AG04449 (cell line): ENCODE measurements at regions not wholly inside any gene's neighbourhood (a gene's known extent, or its start where the extent isn't known, plus 50 kb on each side); places are given as distances from the start of the nearest gene placed in this dataset.

Experiments used
- CTCF ChIA-PET: fragments of 350-600 bp; formaldehyde crosslinking; extraction: SDS; loops from one replicate; lab custom pipeline; 2021; ENCODE audit warnings: antibody characterized with exemption; lab: Yijun Ruan, JAX
- POLR2A ChIA-PET: fragments of 400-600, 350-600 bp; formaldehyde crosslinking; extraction: SDS; loops from one replicate; lab custom pipeline; 2020; ENCODE audit warnings: antibody characterized with exemption, inconsistent platforms; lab: Yijun Ruan, JAX
- DNase-seq: peaks from one replicate; pipeline ENCODE4 v3.0.0-alpha.2; 2010; ENCODE audit warnings: low read depth, low spot score
- H3K4me3 ChIP-seq: 2 replicates; pipeline ENCODE4 v1.5.1; 2011; ENCODE audit warnings: low read depth, mild to moderate bottlenecking, control low read depth, low read length
- TF ChIP-seq, protein P1 (sequence below): IDR thresholded peaks from one replicate; pipeline ENCODE4 v1.5.1; 2011; ENCODE audit warnings: mild to moderate bottlenecking, moderate library complexity, low read length, control low read depth, inconsistent platforms; ENCODE audit not compliant: insufficient read depth; ENCODE audit errors: missing control alignments

DNA sequence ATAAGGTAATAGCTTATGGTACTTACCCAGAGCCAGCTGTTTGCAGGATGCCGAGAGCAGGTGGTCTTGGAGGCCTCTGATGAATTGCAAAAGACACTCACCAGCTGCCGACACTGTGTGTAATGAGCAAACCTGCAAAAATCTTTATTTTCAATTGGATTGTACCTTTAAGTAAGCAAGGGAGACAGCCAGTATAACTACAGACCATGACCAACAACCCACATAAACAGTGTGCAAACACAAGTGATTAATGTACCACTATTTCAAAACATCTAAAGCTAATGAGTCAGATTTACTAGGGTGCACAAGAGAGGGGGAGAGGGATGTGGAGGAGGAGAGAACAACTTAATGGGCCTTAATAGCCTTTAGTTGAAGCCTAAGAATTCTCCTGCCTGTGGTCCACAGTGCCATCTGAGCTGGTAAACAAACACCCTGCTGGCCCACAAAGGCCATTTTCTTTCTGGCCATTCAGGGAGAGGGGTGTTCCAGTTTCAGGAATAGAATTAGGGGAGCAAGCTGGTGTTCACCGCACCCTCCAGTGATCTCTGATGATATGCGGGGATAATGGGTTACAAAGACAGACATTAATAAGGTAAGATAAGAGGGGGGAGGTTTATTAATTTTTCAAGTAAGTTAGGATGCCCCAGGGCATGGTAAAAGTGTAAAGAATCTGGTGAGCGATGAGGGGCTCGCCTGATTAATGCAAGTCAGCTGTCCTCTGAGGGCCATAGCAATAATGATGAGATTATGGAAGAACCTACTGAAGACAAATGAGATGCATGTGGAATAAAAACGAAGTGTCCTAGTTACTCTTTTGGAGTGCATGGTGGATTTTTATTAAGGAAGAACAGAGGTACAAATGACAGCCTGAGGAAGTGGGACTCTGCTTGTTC, 196.4 kb downstream of the HRH4 start:
- TF ChIP-seq, protein P1, sequence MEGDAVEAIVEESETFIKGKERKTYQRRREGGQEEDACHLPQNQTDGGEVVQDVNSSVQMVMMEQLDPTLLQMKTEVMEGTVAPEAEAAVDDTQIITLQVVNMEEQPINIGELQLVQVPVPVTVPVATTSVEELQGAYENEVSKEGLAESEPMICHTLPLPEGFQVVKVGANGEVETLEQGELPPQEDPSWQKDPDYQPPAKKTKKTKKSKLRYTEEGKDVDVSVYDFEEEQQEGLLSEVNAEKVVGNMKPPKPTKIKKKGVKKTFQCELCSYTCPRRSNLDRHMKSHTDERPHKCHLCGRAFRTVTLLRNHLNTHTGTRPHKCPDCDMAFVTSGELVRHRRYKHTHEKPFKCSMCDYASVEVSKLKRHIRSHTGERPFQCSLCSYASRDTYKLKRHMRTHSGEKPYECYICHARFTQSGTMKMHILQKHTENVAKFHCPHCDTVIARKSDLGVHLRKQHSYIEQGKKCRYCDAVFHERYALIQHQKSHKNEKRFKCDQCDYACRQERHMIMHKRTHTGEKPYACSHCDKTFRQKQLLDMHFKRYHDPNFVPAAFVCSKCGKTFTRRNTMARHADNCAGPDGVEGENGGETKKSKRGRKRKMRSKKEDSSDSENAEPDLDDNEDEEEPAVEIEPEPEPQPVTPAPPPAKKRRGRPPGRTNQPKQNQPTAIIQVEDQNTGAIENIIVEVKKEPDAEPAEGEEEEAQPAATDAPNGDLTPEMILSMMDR, result no peak
- no peak for DNase-seq
- ChIA-PET CTCF (interaction anchor here (1.1 kb wide), 1 partner anchor 168 kb away, joined by 3 read pairs; no protein-coding TSS in a partner anchor), POLR2A (no interaction called here)
- H3K4me3 ChIP-seq, result no peak overlapping the region

DNA sequence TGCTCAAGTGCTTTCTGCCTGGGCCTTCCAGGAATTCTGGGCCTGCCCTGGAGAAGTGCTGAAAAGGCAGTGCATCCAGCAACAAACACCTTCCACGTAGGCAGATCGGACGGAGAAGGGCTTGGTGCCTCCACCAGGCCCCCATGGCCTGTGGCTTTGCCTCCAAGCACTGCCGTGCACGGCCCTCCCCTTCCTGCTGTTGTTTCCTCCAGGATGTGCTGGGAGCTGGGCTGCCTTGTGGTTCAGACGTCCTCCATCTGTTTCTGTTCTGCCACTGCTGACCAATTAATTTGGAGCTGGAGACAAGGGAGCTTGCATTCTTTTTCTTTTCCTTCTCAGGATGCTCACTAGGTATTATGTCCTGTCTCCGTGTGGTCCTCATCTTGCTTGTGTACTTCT, 197.0 kb downstream of the HRH4 start:
- ChIA-PET POLR2A (no interaction called here), CTCF (interaction anchor here (0.5 kb wide), 1 partner anchor 60 kb away, joined by 3 read pairs; no protein-coding TSS in a partner anchor)
- H3K4me3 ChIP-seq, result no peak overlapping the region
- TF ChIP-seq, protein P1, result no peak
- DNase-seq, result no peak

- DNase-seq, result no peak
- H3K4me3 ChIP-seq, result no peak overlapping the region
- ChIA-PET CTCF (no interaction called here), POLR2A (no interaction called here)
- TF ChIP-seq, protein P1, result no peak
Observed at GRCh38 chr18:24658302-24658701, 197.9 kb downstream of the HRH4 start.

DNA sequence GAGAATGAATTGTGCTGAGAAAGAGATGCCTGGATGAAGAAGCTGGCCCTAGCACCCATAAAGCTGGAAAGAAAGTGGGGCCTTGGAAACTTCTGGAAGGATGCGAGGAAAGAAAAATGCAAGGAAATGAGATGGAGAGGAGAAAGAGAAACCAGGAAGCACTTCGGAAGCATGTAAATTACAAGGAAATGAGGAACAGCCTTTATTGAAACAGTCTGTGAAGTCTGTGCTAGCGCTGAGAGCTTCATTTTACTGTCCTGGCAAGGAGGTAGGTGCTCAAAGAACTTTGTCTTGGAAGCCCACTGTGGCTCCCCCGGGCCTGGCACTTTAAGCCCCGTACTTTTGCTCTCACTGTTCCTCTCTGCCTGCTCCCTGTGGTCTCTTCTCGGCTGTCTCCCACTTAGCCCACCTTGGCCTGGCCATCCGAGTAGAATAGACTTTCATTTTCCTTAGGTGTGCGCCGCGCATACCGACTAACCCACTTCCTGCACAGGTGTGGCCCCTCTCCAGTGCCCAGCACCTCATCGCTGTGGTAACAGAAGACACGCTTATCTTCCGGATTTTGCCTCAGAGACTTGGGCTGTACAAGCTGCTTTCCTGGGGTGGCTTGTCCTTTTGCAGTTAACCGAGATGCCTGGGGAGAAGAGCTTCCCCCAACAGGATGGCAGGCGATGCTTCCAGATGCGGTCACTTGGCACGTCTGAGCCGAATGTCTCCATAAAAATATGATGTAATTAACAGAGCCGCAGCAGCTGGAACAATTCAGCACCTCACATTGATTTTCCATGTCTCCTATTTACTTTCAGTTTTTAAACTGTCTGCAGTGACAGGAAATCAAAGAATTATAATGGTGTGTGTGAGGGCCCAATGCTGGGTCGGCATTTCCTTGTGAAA, 199.6 kb downstream of the HRH4 start:
- ChIA-PET CTCF (no interaction called here), POLR2A (no interaction called here)
- TF ChIP-seq, protein P1, result no peak
- DNase-seq, result no peak
- H3K4me3 ChIP-seq, result no peak overlapping the region; the same call in 1 of the 2 replicates

DNA sequence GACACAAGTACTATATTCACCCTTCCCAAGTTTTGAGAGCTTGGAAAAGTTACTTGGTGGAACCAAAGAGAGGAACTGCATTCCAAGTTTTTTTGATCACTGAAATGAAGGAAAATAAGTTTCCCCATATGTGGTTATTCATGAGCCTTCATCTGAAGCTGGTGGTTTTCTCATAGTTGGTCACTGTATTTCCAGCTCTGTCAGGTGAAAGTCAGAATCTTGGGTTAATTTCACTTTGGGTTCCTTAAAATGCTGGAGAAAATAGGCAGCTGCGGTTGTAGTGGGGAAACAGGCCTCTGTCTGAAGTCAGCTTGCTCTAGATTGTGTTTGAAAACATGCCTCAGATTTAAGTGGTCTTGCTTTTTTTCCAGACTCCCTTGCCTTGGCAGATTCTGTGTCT, 200.5 kb downstream of the HRH4 start:
- no peak overlapping the region for H3K4me3 ChIP-seq
- DNase-seq, result no peak
- POLR2A ChIA-PET, result no interaction called here
- CTCF ChIA-PET, result no interaction called here
- TF ChIP-seq, protein P1, result no peak

DNA sequence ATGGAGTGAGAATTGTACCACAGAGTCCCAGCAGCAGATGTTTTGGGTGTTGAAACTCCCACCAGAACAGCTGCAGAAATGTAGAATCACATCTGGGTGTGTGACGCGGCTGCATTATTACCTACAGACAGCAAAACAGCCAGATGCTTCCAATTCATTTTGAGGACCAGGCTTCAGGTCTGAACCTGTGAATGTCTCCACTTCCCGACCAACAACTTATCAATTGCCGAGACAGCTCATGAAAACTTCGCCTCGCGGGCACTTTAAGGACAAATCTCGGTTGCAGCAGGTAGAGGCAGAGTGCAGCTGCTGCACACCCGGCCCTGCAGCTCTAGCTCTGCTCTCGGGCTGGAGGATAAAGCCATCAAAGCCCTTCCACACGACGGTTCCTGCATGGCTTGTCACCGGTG, 202.0 kb downstream of the HRH4 start:
- TF ChIP-seq, protein P1, result no peak
- ChIA-PET CTCF (no interaction called here), POLR2A (no interaction called here)
- DNase-seq, result no peak
- no peak overlapping the region for H3K4me3 ChIP-seq
